Ovary (tissue), 7 donors: ENCODE measurements at regions not wholly inside any gene's neighbourhood (a gene's known extent, or its start where the extent isn't known, plus 50 kb on each side); places are given as distances from the start of the nearest gene placed in this dataset.

Source experiments
- DNase-seq, 5 donors: peaks; one replicate each; pipeline ENCODE4 v3.0.0-alpha.2; 2019 to 2020
- H3K27ac ChIP-seq, 2 donors: fragments of 200-600 bp; one replicate each; pipeline versions ENCODE4 v1.5.1 to v1.8.0; 2019 to 2022
- H3K27me3 ChIP-seq: fragments of 200-600 bp; one replicate; pipeline ENCODE4 v1.8.0; 2022
- H3K36me3 ChIP-seq: fragments of 200-600 bp; sonication (generic); one replicate; pipeline ENCODE4 v1.5.1; 2019
- H3K4me1 ChIP-seq: one replicate; pipeline ENCODE4 v1.8.1; 2013; ENCODE audit warnings: mild to moderate bottlenecking, moderate library complexity; ENCODE audit not compliant: insufficient read depth
- H3K4me3 ChIP-seq: fragments of 200-600 bp; sonication (generic); one replicate; pipeline ENCODE4 v1.5.1; 2017
- H3K9me3 ChIP-seq, 2 donors: fragments of 200-600 bp in 1 of 2; sonication (generic) in 1 of 2; one replicate each; pipeline versions ENCODE4 v1.5.1 to v1.8.1; 2013 to 2019; ENCODE audit warnings: mild to moderate bottlenecking in 1 of 2, moderate library complexity in 1 of 2
- EP300 ChIP-seq: sonication (generic); formaldehyde crosslinking; IDR thresholded peaks from one replicate; pipeline ENCODE4 v1.6.1; 2017; ENCODE audit warnings: antibody characterized with exemption
- POLR2A ChIP-seq: fragments of 450-650 bp; IDR thresholded peaks from one replicate; pipeline ENCODE4 v1.6.1; 2017; ENCODE audit warnings: antibody characterized with exemption, mild to moderate bottlenecking, moderate library complexity
- WGBS, 3 donors: extraction: QIAGEN DNeasy Blood & Tissue Kit in 1 of 3; methylation state at CpG; one replicate each; pipeline versions ENCODE4 v1.1.5 to v1.1.7; 2013 to 2017; 5-methylcytosine and 5-hydroxymethylcytosine counted together
- intact Hi-C, 4 donors: fragments of 100-400 bp; cut with DNase I; formaldehyde crosslinking; loops; one replicate each; pipeline versions ENCODE4 v1.11.0 to v1.15.1; 2022 to 2023
- TF ChIP-seq, protein P1 (sequence below), 3 donors: fragments of 450-650 bp in 2 of 3; fragments of 200-600 bp in 1 of 3; IDR thresholded peaks; one replicate each; pipeline versions ENCODE4 v1.5.1 to v1.8.0; 2016 to 2022; ENCODE audit warnings: antibody characterized with exemption in 3 of 3, mild to moderate bottlenecking in 1 of 3
- donor health status: DM: no; HTN: no; CAD: no; lungs with moderate emphysema.
- donor health status: DM: no; HTN: no; CAD: no.
- donor health status: Bipolar disorder and iron deficiency.
- donor health status: DM: no; HTN: no; CAD: no.
- donor health status: DM: yes; HTN: yes; CAD: no.

DNA sequence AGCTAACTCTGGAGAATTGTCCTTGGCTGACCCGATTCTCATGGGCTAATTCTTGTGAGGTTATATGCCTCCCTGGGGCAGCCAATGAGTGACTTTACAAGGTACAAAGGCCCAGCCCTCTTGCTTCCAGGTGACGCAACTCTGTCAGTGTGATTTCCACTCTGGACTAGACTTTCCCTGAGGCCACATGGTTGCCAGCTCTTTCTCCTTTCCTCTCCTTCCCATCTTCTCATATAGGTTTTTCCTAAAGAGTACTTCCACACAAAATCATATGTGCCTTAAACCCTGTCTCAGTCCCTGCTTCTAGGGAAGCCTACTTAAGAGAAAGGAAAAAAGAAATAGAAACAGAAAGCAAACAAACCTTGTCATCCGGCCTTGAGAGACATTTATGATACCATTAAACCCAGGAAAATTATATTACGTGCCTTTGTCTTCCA, 226.2 kb upstream of the ZSWIM2 start:
- H3K27ac ChIP-seq = no peak overlapping the region
- no peak for DNase-seq
- H3K4me3 ChIP-seq = no peak overlapping the region
- H3K27me3 ChIP-seq = no peaks in the 10 kb centered on the region
- H3K36me3 ChIP-seq = no peaks in the 10 kb centered on the region
- H3K4me1 ChIP-seq = no peaks in the 10 kb centered on the region
- TF ChIP-seq EP300 = no peak
- TF ChIP-seq, protein P1, sequence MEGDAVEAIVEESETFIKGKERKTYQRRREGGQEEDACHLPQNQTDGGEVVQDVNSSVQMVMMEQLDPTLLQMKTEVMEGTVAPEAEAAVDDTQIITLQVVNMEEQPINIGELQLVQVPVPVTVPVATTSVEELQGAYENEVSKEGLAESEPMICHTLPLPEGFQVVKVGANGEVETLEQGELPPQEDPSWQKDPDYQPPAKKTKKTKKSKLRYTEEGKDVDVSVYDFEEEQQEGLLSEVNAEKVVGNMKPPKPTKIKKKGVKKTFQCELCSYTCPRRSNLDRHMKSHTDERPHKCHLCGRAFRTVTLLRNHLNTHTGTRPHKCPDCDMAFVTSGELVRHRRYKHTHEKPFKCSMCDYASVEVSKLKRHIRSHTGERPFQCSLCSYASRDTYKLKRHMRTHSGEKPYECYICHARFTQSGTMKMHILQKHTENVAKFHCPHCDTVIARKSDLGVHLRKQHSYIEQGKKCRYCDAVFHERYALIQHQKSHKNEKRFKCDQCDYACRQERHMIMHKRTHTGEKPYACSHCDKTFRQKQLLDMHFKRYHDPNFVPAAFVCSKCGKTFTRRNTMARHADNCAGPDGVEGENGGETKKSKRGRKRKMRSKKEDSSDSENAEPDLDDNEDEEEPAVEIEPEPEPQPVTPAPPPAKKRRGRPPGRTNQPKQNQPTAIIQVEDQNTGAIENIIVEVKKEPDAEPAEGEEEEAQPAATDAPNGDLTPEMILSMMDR (IDR thresholded peaks at IDR 0.05) = no peak
- no peak for TF ChIP-seq POLR2A
- 66 to 76% (median 76%) methylated on average over 4 of the region's 4 CpGs for WGBS, 3 donors
- no peaks in the 10 kb centered on the region for H3K9me3 ChIP-seq
- intact Hi-C loops = no loop called here

DNA sequence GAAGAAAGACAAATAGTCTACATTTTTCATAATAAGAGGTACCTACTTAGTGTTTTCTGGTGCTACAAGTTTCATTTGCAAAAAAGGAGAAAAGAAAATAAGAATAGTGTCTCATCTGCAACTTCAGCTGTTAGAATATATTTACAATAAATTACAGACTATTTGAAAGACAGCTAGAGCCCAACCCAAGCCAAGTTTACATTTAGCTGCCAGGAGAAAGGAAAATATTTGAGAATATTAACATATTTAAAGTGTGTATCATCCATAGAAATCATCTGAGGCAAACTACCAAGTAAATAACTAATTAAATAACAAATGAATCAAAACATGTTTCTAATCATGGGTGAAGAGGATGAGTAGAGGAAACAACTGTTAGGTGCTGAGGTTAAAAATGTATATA, 209.2 kb upstream of the ZSWIM2 start:
- H3K36me3 ChIP-seq = no peaks in the 10 kb centered on the region
- no peak overlapping the region for H3K27ac ChIP-seq
- H3K4me3 ChIP-seq = no peak overlapping the region
- no peak for DNase-seq
- no peaks in the 10 kb centered on the region for H3K9me3 ChIP-seq
- peaks cover 2% of the 10 kb centered on the region for H3K4me1 ChIP-seq
- no peaks in the 10 kb centered on the region for H3K27me3 ChIP-seq
- intact Hi-C loops = no loop called here
- TF ChIP-seq, protein P1 (IDR thresholded peaks at IDR 0.05) = no peak
- TF ChIP-seq EP300 = no peak
- TF ChIP-seq POLR2A = no peak

DNA sequence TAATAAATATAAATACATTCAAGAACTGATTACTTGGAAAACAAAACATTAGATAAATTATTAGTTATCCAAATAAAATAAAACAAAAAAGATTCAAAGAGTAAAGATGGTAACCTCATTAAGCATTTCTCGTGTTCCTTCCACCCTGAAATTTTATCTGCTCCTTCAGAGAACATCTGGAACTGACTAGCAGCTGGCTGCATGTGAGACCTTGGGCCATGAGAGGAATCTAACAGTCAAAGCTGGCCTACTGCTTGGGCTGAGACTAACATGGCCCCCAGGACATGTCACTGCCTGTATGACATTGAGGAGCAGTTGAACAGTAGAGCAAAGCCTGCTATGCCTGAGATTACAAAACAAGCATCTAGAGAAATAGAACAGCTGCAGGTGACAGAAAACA, 208.5 kb upstream of the ZSWIM2 start:
- no peak overlapping the region for H3K27ac ChIP-seq
- intact Hi-C loops = no loop called here
- H3K27me3 ChIP-seq = no peaks in the 10 kb centered on the region
- 39 to 56% (median 40%) methylated on average over 1 of the region's 1 CpG for WGBS, 3 donors
- no peak overlapping the region for H3K4me3 ChIP-seq
- TF ChIP-seq EP300 (no peak), POLR2A (no peak)
- TF ChIP-seq, protein P1 (IDR thresholded peaks at IDR 0.05) = no peak
- H3K36me3 ChIP-seq = no peaks in the 10 kb centered on the region
- H3K9me3 ChIP-seq = no peaks in the 10 kb centered on the region
- DNase-seq = no peak
- peaks cover 2% of the 10 kb centered on the region for H3K4me1 ChIP-seq

DNA sequence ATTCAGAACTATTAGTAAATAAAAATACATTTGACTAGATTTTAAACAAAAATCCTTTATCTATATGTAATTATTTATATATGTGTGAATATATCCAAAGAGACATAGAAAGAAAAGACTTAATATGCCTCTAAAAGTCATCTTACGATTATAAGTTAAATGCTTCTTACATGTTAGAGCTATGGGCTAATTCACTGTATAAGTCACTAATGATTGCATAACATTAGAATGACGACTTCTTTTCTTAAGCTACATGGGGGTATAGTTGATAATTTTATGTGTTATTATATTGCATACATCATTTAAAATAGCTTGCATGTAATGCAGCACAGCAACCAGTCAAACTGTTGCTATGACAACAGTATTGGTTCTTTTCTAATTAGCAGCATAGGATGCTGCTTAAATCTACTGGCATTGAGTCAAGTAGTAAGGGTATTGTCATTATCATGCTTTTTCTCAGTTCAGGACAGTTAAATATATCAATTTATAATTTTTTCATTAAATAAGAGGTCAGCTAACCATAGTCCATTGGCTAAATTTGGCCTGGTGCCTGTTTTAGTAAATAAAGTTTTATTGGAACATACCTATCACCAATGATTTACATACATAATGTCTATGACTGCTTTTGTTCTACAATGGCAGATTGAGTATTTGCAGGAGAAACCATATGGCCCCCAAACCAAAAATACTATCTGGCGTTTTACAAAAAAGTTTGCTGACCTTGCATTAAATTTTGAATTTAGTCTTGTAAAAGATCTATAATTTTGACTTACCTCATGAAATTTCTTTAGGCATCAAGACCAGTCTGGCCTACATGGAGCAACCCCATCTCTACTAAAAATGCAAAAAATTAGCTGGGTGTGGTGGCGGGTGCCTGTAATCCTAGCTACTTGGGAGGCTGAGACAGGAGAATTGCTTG, 207.7 kb upstream of the ZSWIM2 start:
- 94 to 96% (median 95%) methylated on average over 4 of the region's 4 CpGs for WGBS, 3 donors
- H3K27me3 ChIP-seq = no peaks in the 10 kb centered on the region
- peaks cover 2% of the 10 kb centered on the region for H3K4me1 ChIP-seq
- H3K9me3 ChIP-seq = no peaks in the 10 kb centered on the region
- H3K36me3 ChIP-seq = no peaks in the 10 kb centered on the region
- no peak for DNase-seq
- TF ChIP-seq EP300 (no peak), POLR2A (no peak)
- TF ChIP-seq, protein P1 (IDR thresholded peaks at IDR 0.05) = no peak
- no peak overlapping the region for H3K27ac ChIP-seq
- no peak overlapping the region for H3K4me3 ChIP-seq
- intact Hi-C loops = no loop called here
